K562 (cell line): ENCODE measurements at regions not wholly inside any gene's neighbourhood (a gene's known extent, or its start where the extent isn't known, plus 50 kb on each side); places are given as distances from the start of the nearest gene placed in this dataset.

Source experiments
- ATAC-seq: fragments of 200-7000 bp; cut with Tn5 transposase; 3 replicates; pipeline ENCODE4 v1.9.1; 2020; ENCODE audit warnings: moderate library complexity
- BruUV-seq: library from RNA; stranded (reverse); fragments of 400-500 nt; replicated peaks from 2 replicates; lab custom pipeline; 2021; lab: Mats Ljungman, UMichigan
- CTCF ChIA-PET: fragments of 300-600 bp; formaldehyde crosslinking; extraction: SDS; loops from one replicate; lab custom pipeline; 2021; ENCODE audit warnings: low intra/inter-chr PET ratio; lab: Yijun Ruan, JAX
- POLR2A ChIA-PET: fragments of 300-600, 350-650 bp; sonication (Branson Sonifier 250); formaldehyde crosslinking; extraction: SDS; loops from one replicate; lab custom pipeline; 2021; ENCODE audit warnings: antibody characterized with exemption, inconsistent platforms; lab: Yijun Ruan, JAX
- DNase-seq, 4 experiments: peaks; one replicate each; pipeline versions ENCODE4 v3.0.0 to v3.0.0-alpha.2; 2011 to 2018; ENCODE audit warnings: low spot score in 3 of 4, mixed read lengths in 3 of 4; ENCODE audit errors: extremely low read depth in 1 of 4
- FAIRE-seq: peaks from 2 replicates; lab custom pipeline; 2011; peaks lifted over from hg19 to GRCh38; lab: Jason Lieb, UNC
- H2AFZ ChIP-seq: 2 replicates; pipeline ENCODE4 v1.6.0; 2011; ENCODE audit warnings: low read depth, low read length, control low read depth, inconsistent platforms
- H3K27ac ChIP-seq: fragments of 200-600 bp; 3 replicates; pipeline ENCODE4 v1.8.0; 2011; ENCODE audit warnings: low read depth, mild to moderate bottlenecking, control low read depth, inconsistent platforms, low read length, moderate library complexity, mixed read lengths; ENCODE audit errors: extremely low read depth
- H3K27me3 ChIP-seq, 2 experiments: fragments of 300-600 bp in 1 of 2; 2 replicates in 1 of 2; 3 replicates in 1 of 2; pipeline versions ENCODE4 v1.6.0 to v1.8.0; 2011; ENCODE audit warnings: inconsistent platforms in 2 of 2, low read length in 2 of 2, mild to moderate bottlenecking in 1 of 2, mixed read lengths in 1 of 2, moderate library complexity in 1 of 2; ENCODE audit not compliant: control insufficient read depth in 2 of 2, insufficient read depth in 2 of 2
- H3K36me3 ChIP-seq: fragments of 300-600 bp; 3 replicates; pipeline ENCODE4 v1.8.0; 2011; ENCODE audit warnings: mild to moderate bottlenecking, low read length, inconsistent platforms; ENCODE audit not compliant: control insufficient read depth, insufficient read depth
- H3K4me1 ChIP-seq, 2 experiments: fragments of 200-600 bp in 1 of 2; replicated peaks in 1 of 2; 2 replicates in 1 of 2; 3 replicates in 1 of 2; pipeline versions ENCODE4 v1.5.1 to v1.8.0; 2011; ENCODE audit warnings: inconsistent platforms in 2 of 2, low read length in 2 of 2, mild to moderate bottlenecking in 1 of 2, mixed read lengths in 1 of 2, moderate library complexity in 1 of 2; ENCODE audit not compliant: control insufficient read depth in 2 of 2, insufficient read depth in 2 of 2
- H3K4me2 ChIP-seq: 2 replicates; pipeline ENCODE4 v1.6.1; 2011; ENCODE audit warnings: low read length, control low read depth, inconsistent platforms, mixed read lengths; ENCODE audit not compliant: insufficient read depth
- H3K4me3 ChIP-seq: fragments of 200-600 bp; sonication (generic), shearing (Covaris generic); 2 replicates; pipeline ENCODE4 v1.5.1; 2016; ENCODE audit warnings: control low read depth, inconsistent platforms
- H3K79me2 ChIP-seq: fragments of 200-600 bp; 3 replicates; pipeline ENCODE4 v1.8.0; 2011; ENCODE audit warnings: low read length, inconsistent platforms; ENCODE audit not compliant: control insufficient read depth, insufficient read depth
- H3K9ac ChIP-seq, 2 experiments: 2 replicates each; pipeline versions ENCODE4 v1.6.0 to v1.6.1; 2011; ENCODE audit warnings: low read depth in 2 of 2, low read length in 2 of 2, control low read depth in 1 of 2, inconsistent platforms in 1 of 2, mild to moderate bottlenecking in 1 of 2, mixed read lengths in 1 of 2; ENCODE audit not compliant: insufficient read depth in 1 of 2
- H3K9me1 ChIP-seq: one replicate; pipeline ENCODE4 v1.6.0; 2011; ENCODE audit warnings: inconsistent platforms, mild to moderate bottlenecking, low read length, moderate library complexity; ENCODE audit not compliant: control insufficient read depth, insufficient read depth
- H3K9me3 ChIP-seq: replicated peaks from 2 replicates; pipeline ENCODE4 v1.5.1; 2011; ENCODE audit warnings: low read depth, low read length, inconsistent platforms; ENCODE audit not compliant: control insufficient read depth, insufficient read depth
- H4K20me1 ChIP-seq: replicated peaks from 2 replicates; pipeline ENCODE4 v1.6.1; 2011; ENCODE audit warnings: low read length, inconsistent platforms, mixed read lengths; ENCODE audit not compliant: control insufficient read depth, insufficient read depth
- CAMTA2 ChIP-seq: fragments of 250-450 bp; sonication (Bioruptor Pico); conservative IDR thresholded peaks from 2 replicates; pipeline ENCODE4 v1.5.1; 2022
- CSDE1 ChIP-seq, 2 experiments: fragments of 450-650 bp; IDR thresholded peaks; 2 replicates each; pipeline ENCODE4 v1.6.1; 2016; ENCODE audit warnings: mild to moderate bottlenecking in 1 of 2
- JUN ChIP-seq, 2 experiments: sonication (generic) in 1 of 2; formaldehyde crosslinking in 1 of 2; IDR thresholded peaks; 2 replicates each; pipeline versions ENCODE4 v1.6.1 to v1.8.0; 2012 to 2022; ENCODE audit warnings: borderline replicate concordance in 2 of 2, mild to moderate bottlenecking in 2 of 2, improper control_type of control experiment in 1 of 2, low read depth in 1 of 2, low read length in 1 of 2, missing genetic modification reagents in 1 of 2
- MCM5 ChIP-seq: fragments of 450-650 bp; IDR thresholded peaks from 2 replicates; pipeline ENCODE4 v1.6.1; 2016; ENCODE audit warnings: low read depth
- MTA1 ChIP-seq: fragments of 450-650 bp; IDR thresholded peaks from 2 replicates; pipeline ENCODE4 v1.6.1; 2017; ENCODE audit warnings: borderline replicate concordance
- MYNN ChIP-seq, 2 experiments: sonication (generic); formaldehyde crosslinking in 1 of 2; IDR thresholded peaks; 2 replicates each; pipeline versions ENCODE4 v1.5.0 to v1.6.1; 2016 to 2020; ENCODE audit warnings: antibody characterized with exemption in 1 of 2, missing genetic modification reagents in 1 of 2
- NFRKB ChIP-seq: fragments of 450-650 bp; IDR thresholded peaks from 2 replicates; pipeline ENCODE4 v1.6.1; 2016; ENCODE audit warnings: low read depth
- NR2C2 ChIP-seq, 2 experiments: fragments of 200-800 bp in 1 of 2; sonication (Bioruptor generic) in 1 of 2; sonication (generic) in 1 of 2; formaldehyde crosslinking in 1 of 2; IDR thresholded peaks; 2 replicates each; pipeline versions ENCODE4 v1.6.1 to v1.8.0; 2016 to 2022; ENCODE audit warnings: mild to moderate bottlenecking in 1 of 2, missing compliant biosample characterization in 1 of 2, missing genetic modification characterization in 1 of 2, missing genetic modification reagents in 1 of 2
- PURB ChIP-seq: sonication (generic); formaldehyde crosslinking; IDR thresholded peaks from 2 replicates; pipeline ENCODE4 v1.9.0; 2021; ENCODE audit warnings: low read depth, mild to moderate bottlenecking, missing genetic modification reagents
- TAF1 ChIP-seq: IDR thresholded peaks from 2 replicates; pipeline ENCODE4 v1.6.1; 2011; ENCODE audit warnings: mild to moderate bottlenecking, low read length, moderate library complexity; ENCODE audit not compliant: insufficient read depth, control insufficient read depth, severe bottlenecking; ENCODE audit errors: extremely low read depth
- TAF15 ChIP-seq: fragments of 200-400 bp; formaldehyde crosslinking; IDR thresholded peaks from 2 replicates; pipeline ENCODE4 v1.6.1; 2017; ENCODE audit warnings: mild to moderate bottlenecking, low read depth, low read length, moderate library complexity
- TAF9B ChIP-seq: fragments of 450-650 bp; IDR thresholded peaks from 2 replicates; pipeline ENCODE4 v1.6.1; 2018; ENCODE audit warnings: mild to moderate bottlenecking; ENCODE audit not compliant: partially characterized antibody
- ZBTB8A ChIP-seq: fragments of 450-650 bp; IDR thresholded peaks from 2 replicates; pipeline ENCODE4 v1.6.1; 2018; ENCODE audit warnings: mild to moderate bottlenecking, moderate library complexity; ENCODE audit not compliant: partially characterized antibody
- ZEB2 ChIP-seq: fragments of 450-650 bp; IDR thresholded peaks from 2 replicates; pipeline ENCODE4 v1.6.1; 2016
- ZFPM2 ChIP-seq: fragments of 250-450 bp; sonication (Bioruptor Pico); IDR thresholded peaks from 2 replicates; pipeline ENCODE4 v1.5.1; 2022; ENCODE audit warnings: mild to moderate bottlenecking
- ZNF316 ChIP-seq: fragments of 450-650 bp; IDR thresholded peaks from 2 replicates; pipeline ENCODE4 v1.6.1; 2016
- WGBS: fragments of 100-300 bp; shearing (Covaris generic); methylation state at CpG from one replicate; pipeline ENCODE4 v1.1.6; 2016; ENCODE audit warnings: low coverage, mixed read lengths; ENCODE audit not compliant: insufficient coverage; ENCODE audit errors: missing lambda C conversion rate; 5-methylcytosine and 5-hydroxymethylcytosine counted together
- in situ Hi-C: fragments of 300-500 bp; cut with MboI; formaldehyde crosslinking; loops from 4 replicates; pipeline ENCODE4 v1.15.0; 2018; ENCODE audit warnings: inconsistent platforms, mixed read lengths
- intact Hi-C: fragments of 100-400 bp; cut with micrococcal nuclease; formaldehyde crosslinking; loops from 2 replicates; pipeline ENCODE4 v1.14.2; 2022
- TF ChIP-seq, protein P1 (sequence below): sonication (generic); formaldehyde crosslinking; IDR thresholded peaks from 2 replicates; pipeline ENCODE4 v1.8.0; 2022; ENCODE audit warnings: mild to moderate bottlenecking, missing genetic modification reagents

DNA sequence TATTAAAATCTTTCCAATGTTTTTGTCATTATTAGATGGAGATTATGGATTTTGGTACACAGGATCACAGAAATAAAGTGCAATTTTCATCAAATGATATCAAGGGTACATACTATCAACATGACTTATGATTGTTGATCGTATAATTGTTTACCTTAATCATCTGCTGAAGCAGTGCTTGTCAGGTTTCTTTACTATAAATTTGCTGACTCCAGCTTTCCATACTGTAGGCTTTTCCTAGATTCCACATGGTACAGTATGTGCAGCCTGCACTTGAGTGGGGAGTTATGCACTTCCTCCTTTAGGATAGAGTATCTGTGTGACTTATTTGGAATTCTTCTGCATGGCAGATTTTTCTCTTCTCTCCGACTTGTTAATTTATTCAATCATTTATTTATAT, 187.6 kb upstream of the DPP10 start:
- Histone ChIP-seq H3K9me1 (no peaks in the 10 kb centered on the region), H3K4me1 (no peaks in the 10 kb centered on the region), H3K9me3 (no peaks in the 10 kb centered on the region), H3K79me2 (no peaks in the 10 kb centered on the region), H3K9ac (no peak overlapping the region), H3K4me2 (no peak overlapping the region), H3K36me3 (no peaks in the 10 kb centered on the region), H4K20me1 (no peaks in the 10 kb centered on the region), H2AFZ (no peak overlapping the region), H3K4me3 (no peak overlapping the region), H3K27ac (no peak overlapping the region), H3K27me3 (no peaks in the 10 kb centered on the region)
- FAIRE-seq (no peak), ATAC-seq (no peak), DNase-seq (no peak)
- ChIA-PET CTCF (no interaction called here), POLR2A (no interaction called here)
- 5% methylated on average over 2 of the region's 2 CpGs for WGBS
- no peak for TF ChIP-seq TAF15
- TF ChIP-seq ZFPM2 (CRISPR knock-in tag): no peak
- TF ChIP-seq ZBTB8A: no peak
- in situ Hi-C loops (no loop called here), intact Hi-C loops (no loop called here)
- no TSS peak for BruUV-seq

DNA sequence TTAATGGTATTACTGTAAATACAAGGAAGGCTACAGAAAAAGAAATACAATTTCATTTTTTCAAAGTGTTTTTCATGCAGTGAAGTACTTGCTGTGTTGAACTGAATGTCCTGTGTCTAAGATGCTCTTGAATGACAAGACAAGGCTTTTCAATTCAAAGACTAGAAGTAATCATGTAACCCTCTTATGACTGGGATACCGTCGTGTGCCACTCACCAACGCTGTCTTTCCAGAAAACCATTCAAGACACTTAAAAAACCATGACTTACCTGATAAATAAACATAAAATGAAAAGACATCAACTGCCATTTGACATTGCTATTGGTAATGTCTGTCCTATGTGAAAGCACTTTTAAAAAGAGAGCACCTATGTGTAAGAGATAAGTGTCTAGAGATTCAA, 183.1 kb upstream of the DPP10 start:
- Histone ChIP-seq H3K9ac (no peak overlapping the region), H3K36me3 (no peaks in the 10 kb centered on the region; the same call in 2 of the 3 replicates), H3K79me2 (no peaks in the 10 kb centered on the region), H4K20me1 (no peaks in the 10 kb centered on the region), H3K9me1 (no peaks in the 10 kb centered on the region), H3K27ac (no peak overlapping the region), H3K27me3 (no peaks in the 10 kb centered on the region), H3K4me3 (no peak overlapping the region), H3K4me1 (no peaks in the 10 kb centered on the region), H2AFZ (no peak overlapping the region), H3K9me3 (no peaks in the 10 kb centered on the region), H3K4me2 (no peak overlapping the region)
- CTCF ChIA-PET: no interaction called here
- POLR2A ChIA-PET: no interaction called here
- no peak for ATAC-seq
- in situ Hi-C loops: no loop called here
- intact Hi-C loops: no loop called here
- no peak for DNase-seq
- FAIRE-seq: no peak
- 1% methylated on average over 3 of the region's 3 CpGs for WGBS
- BruUV-seq: no TSS peak
- TF ChIP-seq JUN (IDR thresholded peaks at IDR 0.05; ENCODE audit: borderline replicate concordance, low read depth, low read length): no peak
- TF ChIP-seq JUN (CRISPR knock-in tag; IDR thresholded peaks at IDR 0.05; ENCODE audit: borderline replicate concordance): no peak
- TF ChIP-seq NR2C2 (CRISPR knock-in tag; IDR thresholded peaks at IDR 0.05): no peak
- no peak for TF ChIP-seq NR2C2 (tag; IDR thresholded peaks at IDR 0.05)
- no peak for TF ChIP-seq NFRKB
- no peak for TF ChIP-seq TAF9B
- TF ChIP-seq CSDE1 (IDR thresholded peaks at IDR 0.05): no peak
- TF ChIP-seq PURB (CRISPR knock-in tag): no peak
- TF ChIP-seq, protein P1, sequence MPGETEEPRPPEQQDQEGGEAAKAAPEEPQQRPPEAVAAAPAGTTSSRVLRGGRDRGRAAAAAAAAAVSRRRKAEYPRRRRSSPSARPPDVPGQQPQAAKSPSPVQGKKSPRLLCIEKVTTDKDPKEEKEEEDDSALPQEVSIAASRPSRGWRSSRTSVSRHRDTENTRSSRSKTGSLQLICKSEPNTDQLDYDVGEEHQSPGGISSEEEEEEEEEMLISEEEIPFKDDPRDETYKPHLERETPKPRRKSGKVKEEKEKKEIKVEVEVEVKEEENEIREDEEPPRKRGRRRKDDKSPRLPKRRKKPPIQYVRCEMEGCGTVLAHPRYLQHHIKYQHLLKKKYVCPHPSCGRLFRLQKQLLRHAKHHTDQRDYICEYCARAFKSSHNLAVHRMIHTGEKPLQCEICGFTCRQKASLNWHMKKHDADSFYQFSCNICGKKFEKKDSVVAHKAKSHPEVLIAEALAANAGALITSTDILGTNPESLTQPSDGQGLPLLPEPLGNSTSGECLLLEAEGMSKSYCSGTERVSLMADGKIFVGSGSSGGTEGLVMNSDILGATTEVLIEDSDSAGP (CRISPR knock-in tag): no peak
- no peak for TF ChIP-seq MTA1
- no peak for TF ChIP-seq CAMTA2 (CRISPR knock-in tag)
- TF ChIP-seq ZNF316: no peak
- TF ChIP-seq TAF1: no peak
- no peak for TF ChIP-seq ZEB2
- TF ChIP-seq MCM5: no peak
- TF ChIP-seq MYNN (IDR thresholded peaks at IDR 0.05): no peak
- TF ChIP-seq MYNN (CRISPR knock-in tag; IDR thresholded peaks at IDR 0.05): no peak
